MM.1S (cell line): ENCODE measurements at regions not wholly inside any gene's neighbourhood (a gene's known extent, or its start where the extent isn't known, plus 50 kb on each side); places are given as distances from the start of the nearest gene placed in this dataset.

ENCODE experiments used
- DNase-seq: peaks from one replicate; pipeline ENCODE4 v3.0.0-alpha.2; 2015
- H2AFZ ChIP-seq: fragments of 300-600 bp; sonication (generic); 2 replicates; pipeline ENCODE4 v1.6.0; 2016; ENCODE audit warnings: antibody characterized with exemption, low read length
- H3F3A ChIP-seq: fragments of 300-600 bp; sonication (generic); 2 replicates; pipeline ENCODE4 v1.6.1; 2016; ENCODE audit warnings: mild to moderate bottlenecking, antibody characterized with exemption, low read length, moderate library complexity, mixed read lengths; ENCODE audit not compliant: insufficient read depth
- H3K27ac ChIP-seq: fragments of 300-600 bp; sonication (generic); 2 replicates; pipeline ENCODE4 v1.5.1; 2016; ENCODE audit warnings: mild to moderate bottlenecking, low read length
- H3K27me3 ChIP-seq: fragments of 300-600 bp; sonication (generic); replicated peaks from 2 replicates; pipeline ENCODE4 v1.6.0; 2016; ENCODE audit warnings: low read length; ENCODE audit not compliant: insufficient read depth
- H3K36me3 ChIP-seq: fragments of 300-600 bp; sonication (generic); replicated peaks from 2 replicates; pipeline ENCODE4 v1.6.1; 2016; ENCODE audit warnings: mild to moderate bottlenecking, low read length, mixed read lengths; ENCODE audit not compliant: insufficient read depth
- H3K4me1 ChIP-seq: fragments of 300-600 bp; sonication (generic); 2 replicates; pipeline ENCODE4 v1.6.1; 2016; ENCODE audit warnings: low read length, mixed read lengths
- H3K4me2 ChIP-seq: fragments of 300-600 bp; sonication (generic); 2 replicates; pipeline ENCODE4 v1.6.0; 2016; ENCODE audit warnings: low read depth, low read length
- H3K4me3 ChIP-seq: fragments of 300-600 bp; sonication (generic); 2 replicates; pipeline ENCODE4 v1.5.1; 2016; ENCODE audit warnings: low read length, mixed read lengths
- H3K79me2 ChIP-seq: fragments of 300-600 bp; sonication (generic); 2 replicates; pipeline ENCODE4 v1.6.1; 2016; ENCODE audit warnings: mixed run types, low read length, mixed read lengths
- H3K9ac ChIP-seq: fragments of 300-600 bp; sonication (generic); 2 replicates; pipeline ENCODE4 v1.6.1; 2016; ENCODE audit warnings: low read length, mixed read lengths
- H3K9me2 ChIP-seq: fragments of 300-600 bp; sonication (generic); replicated peaks from 2 replicates; pipeline ENCODE4 v1.6.1; 2016; ENCODE audit warnings: mild to moderate bottlenecking, low read length, mixed read lengths; ENCODE audit not compliant: insufficient read depth
- H3K9me3 ChIP-seq: fragments of 300-600 bp; sonication (generic); replicated peaks from 2 replicates; pipeline ENCODE4 v1.6.1; 2016; ENCODE audit warnings: mild to moderate bottlenecking, low read length, mixed read lengths; ENCODE audit not compliant: insufficient read depth
- H4K20me1 ChIP-seq: fragments of 300-600 bp; sonication (generic); 2 replicates; pipeline ENCODE4 v1.6.1; 2016; ENCODE audit warnings: mild to moderate bottlenecking, low read length, moderate library complexity, mixed read lengths; ENCODE audit not compliant: insufficient read depth
- CTCF ChIP-seq: fragments of 300-600 bp; sonication (generic); IDR thresholded peaks from 2 replicates; pipeline ENCODE4 v1.5.1; 2016; ENCODE audit warnings: antibody characterized with exemption, low read length, mixed read lengths
- EZH2 ChIP-seq: fragments of 300-600 bp; sonication (generic); optimal IDR thresholded peaks from 2 replicates; pipeline ENCODE3; 2017; ENCODE audit warnings: low read depth, mild to moderate bottlenecking, antibody characterized with exemption, low read length, mixed read lengths
- EZH2phosphoT487 ChIP-seq: fragments of 300-600 bp; sonication (generic); IDR thresholded peaks from 2 replicates; pipeline ENCODE4 v1.6.1; 2018; ENCODE audit warnings: antibody characterized with exemption, low read length

GRCh38 chr4:83926950-83927349 lies 391.0 kb downstream of the GPAT3 start:
- no peak overlapping the region for H3K4me2 ChIP-seq
- H3K9me2 ChIP-seq, result no peaks in the 10 kb centered on the region
- H3K4me3 ChIP-seq, result no peak overlapping the region
- no peaks in the 10 kb centered on the region for H3F3A ChIP-seq
- no peak for DNase-seq
- H4K20me1 ChIP-seq, result no peaks in the 10 kb centered on the region
- TF ChIP-seq EZH2phosphoT487 (no peak), EZH2 (no peak), CTCF (no peak)
- H3K27ac ChIP-seq, result no peak overlapping the region
- no peaks in the 10 kb centered on the region for H3K36me3 ChIP-seq
- H3K27me3 ChIP-seq, result no peaks in the 10 kb centered on the region
- H3K9me3 ChIP-seq, result no peaks in the 10 kb centered on the region
- no peak overlapping the region for H3K9ac ChIP-seq
- H3K4me1 ChIP-seq, result no peaks in the 10 kb centered on the region
- no peaks in the 10 kb centered on the region for H3K79me2 ChIP-seq
- no peak overlapping the region for H2AFZ ChIP-seq

- no peak overlapping the region for H3K4me2 ChIP-seq
- TF ChIP-seq EZH2 (no peak), EZH2phosphoT487 (no peak), CTCF (no peak)
- no peaks in the 10 kb centered on the region for H3K4me1 ChIP-seq
- no peak overlapping the region for H3K9ac ChIP-seq
- no peaks in the 10 kb centered on the region for H3K9me2 ChIP-seq
- H3K36me3 ChIP-seq, result no peaks in the 10 kb centered on the region
- no peak overlapping the region for H2AFZ ChIP-seq
- no peaks in the 10 kb centered on the region for H3K9me3 ChIP-seq
- no peaks in the 10 kb centered on the region for H3K79me2 ChIP-seq
- no peak overlapping the region for H3K27ac ChIP-seq
- H3K27me3 ChIP-seq, result no peaks in the 10 kb centered on the region
- no peaks in the 10 kb centered on the region for H3F3A ChIP-seq
- DNase-seq, result no peak
- H3K4me3 ChIP-seq, result no peak overlapping the region
- no peaks in the 10 kb centered on the region for H4K20me1 ChIP-seq
These were observed 387.4 kb downstream of the GPAT3 start for GRCh38 chr4:83923341-83923740.

GRCh38 chr4:83922402-83922801 lies 386.5 kb downstream of the GPAT3 start:
- no peak overlapping the region for H3K4me2 ChIP-seq
- no peaks in the 10 kb centered on the region for H3K4me1 ChIP-seq
- no peaks in the 10 kb centered on the region for H4K20me1 ChIP-seq
- no peak overlapping the region for H3K9ac ChIP-seq
- no peak overlapping the region for H3K4me3 ChIP-seq
- H2AFZ ChIP-seq, result no peak overlapping the region
- H3K9me2 ChIP-seq, result no peaks in the 10 kb centered on the region
- no peaks in the 10 kb centered on the region for H3K27me3 ChIP-seq
- no peaks in the 10 kb centered on the region for H3K36me3 ChIP-seq
- H3K79me2 ChIP-seq, result no peaks in the 10 kb centered on the region
- no peak for TF ChIP-seq CTCF
- TF ChIP-seq EZH2, result no peak
- no peak for TF ChIP-seq EZH2phosphoT487
- H3K27ac ChIP-seq, result no peak overlapping the region
- no peaks in the 10 kb centered on the region for H3K9me3 ChIP-seq
- H3F3A ChIP-seq, result no peaks in the 10 kb centered on the region
- no peak for DNase-seq
